HG03439 (cell line): ENCODE measurements at regions not wholly inside any gene's neighbourhood (a gene's known extent, or its start where the extent isn't known, plus 50 kb on each side); places are given as distances from the start of the nearest gene placed in this dataset.
"Not testable (repeated sequence)": the region's sequence is repeated elsewhere in the genome, so short reads cannot be mapped to it uniquely, and the experiment has no call there.

Experiments used
- ATAC-seq: cut with Tn5 transposase; IDR thresholded peaks from one replicate; pipeline ENCODE4 v1.9.1; 2021; ENCODE audit warnings: mild to moderate bottlenecking, moderate library complexity; ENCODE audit not compliant: unreplicated experiment

DNA sequence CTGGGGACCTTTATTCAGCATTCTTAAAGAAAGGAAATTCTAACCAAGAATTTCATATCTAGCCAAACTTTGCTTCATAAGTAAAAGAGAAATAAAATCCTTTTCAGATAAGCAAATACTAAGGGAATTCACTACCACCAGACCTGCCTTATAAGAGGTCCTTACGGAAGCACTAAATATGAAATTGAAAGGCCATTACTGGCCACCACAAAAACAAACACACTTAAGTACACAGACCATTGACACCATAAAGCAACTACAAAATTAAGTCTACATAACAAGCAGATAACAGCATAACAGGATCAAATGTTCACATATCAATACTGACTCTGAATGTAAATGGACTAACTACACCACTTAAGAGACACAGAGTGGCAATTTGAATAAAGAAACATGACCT is 361.4 kb upstream of the POU5F2 start:
- ATAC-seq = no peak

DNA sequence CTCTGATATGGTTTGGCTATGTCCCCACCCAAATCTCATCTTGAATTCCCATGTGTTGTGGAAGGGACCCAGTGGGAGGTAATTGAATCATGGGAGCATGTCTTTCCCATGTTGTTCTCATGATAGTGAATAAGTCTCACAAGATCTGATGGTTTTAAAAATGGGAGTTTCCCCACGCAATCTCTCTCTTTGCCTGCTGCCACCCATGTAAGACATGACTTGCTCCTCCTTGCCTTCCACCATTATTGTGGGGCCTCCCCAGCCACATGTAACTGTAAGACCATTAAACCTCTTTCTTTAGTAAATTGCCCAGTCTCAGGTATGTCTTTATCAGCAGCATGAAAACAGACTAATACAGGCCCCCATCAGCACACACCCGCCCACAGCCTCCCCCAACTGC is 356.0 kb upstream of the POU5F2 start:
- ATAC-seq = not testable (repeated sequence)

DNA sequence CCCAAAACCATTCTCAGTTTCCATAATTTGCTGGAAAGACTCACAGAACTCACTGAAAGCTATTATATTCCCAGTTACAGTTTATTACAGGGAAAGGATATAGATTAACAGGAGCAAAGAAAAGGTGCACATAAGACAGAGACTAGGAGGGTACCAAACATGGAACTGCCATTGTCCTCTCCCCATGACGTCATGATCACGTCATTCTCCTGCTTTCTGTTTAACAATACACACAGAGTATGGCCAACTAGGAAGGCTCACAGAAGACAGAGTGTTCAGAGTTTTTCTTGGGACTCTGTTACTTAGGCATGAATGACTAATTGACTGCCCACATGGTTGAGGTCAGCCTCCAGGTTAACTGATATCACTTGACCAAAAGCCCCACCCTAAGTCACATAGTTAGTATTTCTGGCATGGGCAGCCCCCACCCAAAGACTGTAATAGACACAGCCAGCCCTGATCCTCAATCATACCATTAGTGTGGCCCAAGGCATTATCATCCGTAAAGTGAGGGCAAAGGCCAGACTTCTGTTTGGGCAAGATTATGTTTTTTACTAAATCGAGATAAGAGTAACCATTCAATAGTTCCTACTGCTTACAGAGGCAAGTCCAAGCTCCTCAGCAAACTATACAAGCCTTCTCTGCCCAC is 353.5 kb upstream of the POU5F2 start:
- ATAC-seq = no peak

DNA sequence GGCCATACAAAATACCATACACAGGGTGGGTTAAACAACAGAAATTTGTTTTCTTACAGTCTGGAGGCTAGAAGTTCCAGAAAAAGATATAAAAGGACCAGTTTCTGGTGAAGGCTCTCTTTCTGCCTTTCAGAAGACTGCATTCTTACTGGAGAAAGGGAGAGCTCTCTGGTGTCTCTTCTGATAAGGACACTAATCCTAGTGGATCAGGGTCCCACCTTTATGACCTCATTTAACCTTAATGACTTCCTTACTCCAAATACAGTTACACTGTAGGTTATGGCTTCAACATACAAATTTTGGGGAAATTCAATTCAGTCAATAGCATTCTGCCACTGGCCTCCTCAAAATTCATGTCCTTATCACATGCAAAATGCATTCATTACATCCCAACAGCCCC is 351.9 kb upstream of the POU5F2 start:
- no peak for ATAC-seq

DNA sequence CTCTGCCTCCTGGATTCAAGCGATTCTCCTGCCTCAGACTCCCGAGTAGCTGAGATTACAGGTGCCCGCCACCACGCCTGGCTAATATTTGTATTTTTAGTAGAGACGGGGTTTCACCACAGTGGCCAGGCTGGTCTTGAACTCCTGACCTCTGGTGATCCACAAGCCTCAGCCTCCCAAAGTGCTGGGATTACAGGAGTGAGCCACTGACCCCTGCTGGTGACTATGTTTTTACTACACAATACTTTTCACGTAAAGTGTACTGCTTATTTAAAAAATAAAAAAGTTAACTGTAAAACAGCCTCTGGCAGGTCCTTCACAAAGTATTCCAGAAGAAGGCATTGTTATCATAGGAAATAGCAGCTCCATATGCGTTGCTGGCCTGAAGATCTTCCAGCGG is 345.2 kb upstream of the POU5F2 start:
- ATAC-seq = not testable (repeated sequence)

DNA sequence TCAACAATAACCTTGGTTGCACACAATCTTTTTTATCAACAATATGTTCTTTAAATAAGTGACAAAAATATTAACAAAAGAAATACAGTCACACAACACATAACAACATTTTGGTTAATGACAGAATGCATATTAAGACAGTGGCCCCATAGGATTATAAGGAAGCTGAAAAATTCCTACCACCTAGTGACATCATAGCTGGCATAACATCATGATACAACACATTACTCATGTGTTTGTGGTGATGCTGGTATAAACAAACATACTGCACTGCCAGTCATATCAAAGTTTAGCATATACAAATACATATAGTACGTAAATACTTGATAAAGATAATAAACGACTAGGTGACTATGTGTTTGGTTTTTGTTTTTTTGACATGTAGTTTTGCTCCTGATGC is 344.8 kb upstream of the POU5F2 start:
- ATAC-seq = no peak

DNA sequence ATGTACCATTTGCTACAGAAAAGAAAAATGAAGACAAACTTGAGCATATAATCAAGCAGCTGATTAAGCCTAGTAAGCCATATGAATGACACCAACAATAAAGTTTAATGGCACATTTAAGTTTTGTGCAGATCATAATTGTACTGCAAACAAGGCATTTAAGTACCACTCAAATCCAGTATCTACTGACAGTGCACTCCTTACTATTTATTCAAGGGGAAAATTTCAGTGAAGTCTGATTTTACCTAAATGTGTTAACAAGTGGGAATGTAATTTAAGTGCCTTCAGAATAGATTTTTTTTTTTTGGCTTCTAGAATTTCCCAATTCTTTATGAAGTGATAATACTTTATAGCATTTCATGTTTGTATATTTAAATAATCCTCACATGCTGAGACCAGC is 341.0 kb upstream of the POU5F2 start:
- ATAC-seq = no peak

DNA sequence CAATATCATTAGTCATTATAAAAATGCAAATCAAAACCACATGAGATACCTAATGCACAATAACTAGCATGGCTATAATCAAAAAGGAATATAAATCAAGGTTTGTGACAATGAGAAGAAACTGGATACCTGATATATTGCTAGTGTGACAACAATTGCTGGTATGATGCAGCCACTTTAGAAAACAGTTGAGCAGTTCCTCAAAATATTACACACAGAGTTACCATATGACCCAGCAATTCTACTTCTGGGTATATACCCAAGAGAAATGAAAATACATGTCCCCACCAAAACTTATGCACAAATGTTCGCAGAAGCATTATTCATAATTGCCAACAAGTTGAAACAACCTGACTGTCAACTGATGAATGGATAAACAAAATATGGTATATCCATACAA is 339.7 kb upstream of the POU5F2 start:
- no peak for ATAC-seq

DNA sequence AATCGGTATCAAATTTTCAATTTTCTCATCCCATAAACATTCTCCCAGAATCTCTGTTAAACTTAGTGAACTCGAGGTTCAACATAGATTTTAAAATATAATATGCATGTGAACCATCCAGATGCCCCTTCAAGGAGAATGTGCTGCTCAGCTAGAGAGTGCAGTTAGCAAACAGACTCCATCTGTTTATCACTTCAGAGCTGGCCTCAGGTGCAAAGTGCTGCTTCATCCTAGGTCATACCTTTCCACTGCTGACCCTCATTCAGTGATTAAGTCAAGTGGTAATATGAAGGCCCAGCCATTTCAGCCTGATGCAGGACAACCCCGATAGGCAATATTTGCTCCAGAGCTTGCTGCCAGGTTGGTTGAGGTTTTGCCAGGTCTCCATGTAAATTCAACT is 339.0 kb upstream of the POU5F2 start:
- ATAC-seq = no peak

DNA sequence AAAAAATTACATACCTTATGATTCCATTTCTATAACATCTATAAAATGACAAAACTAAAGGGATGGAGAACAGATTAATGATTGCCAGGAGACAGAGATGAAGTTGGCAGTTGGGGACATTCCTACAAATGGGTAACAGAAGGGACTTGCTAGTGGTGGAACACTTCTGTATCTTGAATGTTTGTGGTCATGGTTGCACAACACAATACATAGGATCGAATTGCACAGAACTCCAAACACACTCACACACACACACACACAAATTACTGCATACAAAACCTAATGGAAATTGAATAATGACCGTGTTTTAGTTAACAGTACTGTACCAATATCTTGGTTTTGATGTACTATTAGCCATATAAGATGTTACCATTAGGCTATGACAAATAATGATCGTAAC is 330.7 kb upstream of the POU5F2 start:
- ATAC-seq = no peak

DNA sequence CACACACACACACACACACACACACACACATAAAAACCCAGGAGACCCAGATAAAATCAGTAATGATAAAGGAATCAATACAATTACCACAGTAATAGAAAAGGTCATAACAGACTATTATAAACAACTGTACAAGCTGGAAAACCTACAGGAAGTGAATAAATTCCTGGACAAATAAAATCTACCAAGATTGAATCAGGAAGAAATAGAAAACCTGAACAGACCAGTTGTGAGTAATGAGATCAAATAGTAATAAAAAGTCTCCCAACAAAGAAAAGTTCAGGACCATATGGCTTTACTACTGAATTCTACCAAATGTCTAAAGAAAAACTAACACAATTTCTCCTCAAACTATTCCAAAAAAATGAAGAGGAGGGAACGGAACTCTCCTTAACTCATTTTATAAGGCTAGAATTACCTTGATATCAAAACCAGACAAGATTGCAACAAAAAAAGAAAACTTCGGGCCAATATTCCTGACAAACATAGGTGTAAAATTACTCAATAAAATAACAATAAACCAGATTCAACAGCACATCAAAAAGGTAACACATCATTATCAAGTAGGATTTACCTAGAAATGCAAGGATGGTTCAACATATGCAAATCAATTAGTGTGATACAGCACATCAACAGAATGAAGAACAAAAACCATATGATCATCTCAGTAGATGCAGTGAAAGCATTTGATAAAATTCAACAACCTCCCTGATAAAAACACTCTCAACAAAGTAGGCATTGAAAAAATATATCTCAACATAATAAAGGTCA is 325.2 kb upstream of the POU5F2 start:
- no peak for ATAC-seq

DNA sequence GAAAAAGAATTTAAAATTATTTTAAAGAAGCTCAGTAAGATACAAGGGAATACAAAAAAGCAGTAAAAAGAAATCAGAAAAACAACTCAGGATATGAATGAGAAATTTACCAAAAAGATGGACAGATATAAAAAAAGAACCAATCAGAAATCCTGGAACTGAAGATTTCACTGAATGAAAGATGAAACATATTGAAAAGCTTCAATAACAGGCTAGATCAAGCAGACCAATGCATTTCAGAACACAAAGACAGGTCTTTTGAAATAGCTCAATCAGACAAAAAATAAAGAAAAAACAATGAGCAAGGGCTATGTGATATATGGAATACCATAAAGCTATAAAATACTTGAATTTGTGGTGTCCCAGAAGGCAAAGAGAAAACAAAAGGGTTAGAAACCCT is 322.6 kb upstream of the POU5F2 start:
- ATAC-seq = no peak

DNA sequence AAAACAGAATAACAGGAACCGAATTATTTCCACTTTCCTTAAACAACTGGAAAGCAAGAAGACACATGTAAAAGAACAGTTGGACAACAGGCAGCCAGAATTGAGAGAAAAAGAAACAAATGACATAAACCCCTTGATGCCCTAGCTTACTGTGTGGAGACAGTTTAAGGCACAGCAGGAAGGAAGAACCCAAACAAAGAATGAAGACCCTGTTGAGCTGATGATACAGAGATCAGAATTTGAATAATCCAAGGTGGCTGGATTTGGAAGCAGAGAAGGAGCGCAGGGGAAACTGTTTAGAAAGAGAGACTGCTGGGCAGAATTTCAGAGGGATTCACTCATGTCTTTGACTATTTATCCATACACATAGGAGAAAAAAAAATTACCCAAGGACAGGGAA is 316.3 kb upstream of the POU5F2 start:
- ATAC-seq = no peak

DNA sequence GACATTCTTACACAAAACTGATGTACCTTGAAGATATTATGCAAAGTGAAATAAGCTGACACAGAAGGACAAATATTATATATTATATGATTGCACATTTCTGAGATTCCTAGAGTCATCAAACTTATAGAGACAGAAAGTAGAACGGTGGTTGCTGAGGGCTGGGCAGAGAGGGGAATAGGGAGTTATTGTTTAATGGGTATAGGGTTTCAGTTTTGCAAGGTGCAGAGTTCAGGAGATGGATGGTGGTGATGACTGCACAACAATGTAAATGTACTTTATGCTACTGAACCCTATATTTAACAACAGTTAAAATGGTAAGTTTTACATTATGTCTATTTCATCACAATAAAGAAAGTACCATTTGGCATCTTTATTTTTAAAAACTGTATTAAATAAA is 315.8 kb upstream of the POU5F2 start:
- no peak for ATAC-seq

DNA sequence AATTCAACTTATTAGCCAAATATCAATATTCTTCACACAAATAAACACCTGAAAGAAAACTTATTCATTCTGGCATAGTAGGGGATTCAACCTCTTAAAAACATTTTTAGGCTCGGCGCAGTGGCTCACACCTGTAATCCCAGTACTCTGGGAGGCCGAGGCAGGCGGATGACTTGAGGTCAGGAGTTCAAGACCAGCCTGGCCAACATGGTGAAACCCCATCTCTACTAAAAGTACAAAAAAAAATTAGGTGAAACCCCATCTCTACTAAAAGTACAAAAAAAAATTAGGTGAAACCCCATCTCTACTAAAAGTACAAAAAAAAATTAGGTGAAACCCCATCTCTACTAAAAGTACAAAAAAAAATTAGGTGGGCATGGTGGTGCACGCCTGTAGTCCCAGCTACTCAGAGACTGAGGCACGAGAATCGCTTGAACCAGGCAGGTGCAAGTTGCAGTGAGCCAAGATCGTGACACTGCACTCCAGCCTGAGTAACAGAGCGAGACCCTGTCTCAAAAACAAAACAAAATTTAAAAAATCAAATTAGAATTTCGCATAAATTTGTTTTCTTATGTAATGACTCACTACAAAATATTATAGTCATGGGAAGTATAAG is 308.0 kb upstream of the POU5F2 start:
- ATAC-seq = peak; percentile 74

DNA sequence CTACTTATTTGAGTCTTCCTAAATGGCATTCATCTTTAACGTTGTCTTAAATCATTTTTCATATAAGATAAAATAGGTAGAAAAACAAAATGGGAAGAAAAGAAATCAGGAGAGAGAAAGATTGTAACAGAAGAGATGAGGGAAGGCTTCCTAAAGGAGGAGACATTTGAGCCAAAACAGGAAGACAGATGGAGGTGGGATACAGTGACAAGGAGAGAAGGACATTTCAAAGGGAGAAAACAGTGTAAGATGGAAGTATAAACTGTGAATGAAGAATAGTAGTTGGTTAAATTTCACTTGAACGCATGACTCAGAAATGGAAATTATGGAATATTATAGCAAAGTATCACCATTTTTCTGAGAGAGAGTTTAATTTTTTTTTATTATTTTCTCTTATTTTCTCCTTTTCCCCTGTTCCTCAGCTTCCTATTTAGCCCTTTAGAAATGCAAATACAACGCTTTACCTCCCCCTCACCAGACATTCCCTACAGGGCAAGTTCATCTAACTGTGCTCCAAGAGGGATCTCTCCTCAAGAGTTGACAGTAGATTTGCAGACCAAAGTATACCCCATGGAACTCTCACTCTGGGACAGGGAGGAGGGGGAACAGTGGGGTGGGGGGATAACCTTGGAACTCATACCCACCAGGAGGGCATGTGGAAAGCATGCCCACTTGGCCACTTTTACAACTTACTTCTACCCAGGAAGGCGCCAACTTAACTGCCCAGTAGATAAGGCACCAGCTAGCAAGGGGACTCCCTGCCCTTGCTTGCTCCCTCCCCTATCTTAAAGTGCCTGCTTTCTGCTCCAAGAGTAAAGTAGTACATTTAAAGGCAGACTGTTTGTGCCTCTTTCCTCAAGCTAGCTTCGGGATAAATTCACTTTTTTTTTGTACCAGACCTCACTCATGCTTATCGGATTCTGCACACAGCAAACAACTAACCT is 304.7 kb upstream of the POU5F2 start:
- ATAC-seq = no peak

DNA sequence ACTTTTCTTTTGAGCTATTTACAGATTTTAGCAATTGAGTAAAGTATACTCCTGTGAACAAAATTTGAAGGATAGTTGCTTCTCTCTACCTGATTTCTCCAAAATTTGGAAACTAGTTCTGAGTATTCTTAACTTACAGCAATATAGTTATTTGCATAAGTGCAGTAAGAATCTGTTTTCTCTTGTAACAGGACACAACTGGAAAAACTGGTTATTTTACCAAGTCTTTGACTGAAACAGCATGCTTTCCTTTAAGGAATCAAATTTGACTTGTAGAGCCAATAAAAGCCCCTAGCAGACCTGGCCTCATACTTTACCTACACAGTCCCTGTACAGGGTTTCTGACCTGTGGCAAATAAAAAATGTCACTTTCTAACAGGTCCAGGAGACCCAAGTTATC is 301.9 kb upstream of the POU5F2 start:
- no peak for ATAC-seq

DNA sequence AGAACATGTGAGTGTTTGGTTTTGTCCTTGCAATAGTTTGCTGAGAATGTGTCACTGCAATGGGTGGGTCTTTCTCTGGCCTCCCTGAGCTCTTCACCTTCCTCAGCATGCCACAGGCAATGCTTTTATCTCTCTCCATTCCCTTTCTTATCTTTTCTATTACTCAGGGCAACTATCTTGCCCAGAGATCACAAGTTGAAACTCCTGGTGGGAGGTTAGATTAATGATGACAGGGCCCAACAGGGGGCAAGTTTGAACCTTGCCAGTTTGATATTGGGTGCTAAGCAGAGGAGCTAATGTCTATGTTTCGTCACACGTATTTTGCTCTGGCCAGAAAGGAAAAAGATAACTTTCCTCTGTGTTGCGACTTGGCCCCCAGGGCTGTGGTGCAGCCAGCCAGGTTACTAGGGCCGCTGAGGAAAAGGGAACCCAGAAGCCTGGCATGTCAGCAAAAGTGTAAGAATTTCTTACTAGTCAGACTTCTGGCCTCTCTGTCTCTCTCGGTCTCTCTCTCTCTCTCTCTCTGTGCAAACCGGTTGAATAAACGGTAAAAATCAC is 299.3 kb upstream of the POU5F2 start:
- ATAC-seq = no peak

DNA sequence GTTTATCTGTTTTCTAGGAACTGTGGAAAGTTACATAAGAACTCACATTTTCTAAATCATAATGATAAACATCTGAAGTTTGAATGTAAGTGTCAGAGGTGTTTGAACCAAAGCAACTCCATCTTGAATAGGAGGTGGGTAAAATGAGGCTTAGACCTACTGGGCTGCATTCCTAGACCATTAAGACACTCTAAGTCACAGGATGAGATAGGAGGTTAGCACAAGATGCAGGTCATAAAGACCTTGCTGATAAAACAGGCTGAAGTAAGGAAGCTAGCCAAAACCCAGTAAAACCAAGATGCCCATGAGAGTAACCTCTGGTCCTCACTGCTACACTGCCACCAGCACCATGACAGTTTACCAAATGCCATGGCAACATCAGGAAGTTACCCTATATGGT is 297.7 kb upstream of the POU5F2 start:
- no peak for ATAC-seq

DNA sequence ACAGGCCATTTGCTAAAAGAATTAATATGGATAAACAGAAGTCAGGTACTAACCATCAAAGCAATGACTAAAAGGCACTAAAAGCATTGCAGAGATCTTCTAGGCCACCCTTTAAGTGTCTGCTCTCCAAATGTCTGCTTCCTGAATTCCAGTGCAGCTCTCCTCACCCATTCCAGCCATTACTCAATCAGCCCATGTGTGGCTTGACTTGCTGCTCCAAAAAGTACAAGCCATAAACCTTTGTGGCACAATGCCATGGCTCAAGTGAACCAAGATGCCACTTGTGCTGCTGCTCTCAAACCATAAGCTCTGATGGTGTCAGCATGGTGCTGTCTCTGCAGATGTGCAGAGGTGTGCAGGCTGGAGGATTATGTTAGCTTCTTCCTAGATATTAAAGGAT is 290.2 kb upstream of the POU5F2 start:
- ATAC-seq = no peak

DNA sequence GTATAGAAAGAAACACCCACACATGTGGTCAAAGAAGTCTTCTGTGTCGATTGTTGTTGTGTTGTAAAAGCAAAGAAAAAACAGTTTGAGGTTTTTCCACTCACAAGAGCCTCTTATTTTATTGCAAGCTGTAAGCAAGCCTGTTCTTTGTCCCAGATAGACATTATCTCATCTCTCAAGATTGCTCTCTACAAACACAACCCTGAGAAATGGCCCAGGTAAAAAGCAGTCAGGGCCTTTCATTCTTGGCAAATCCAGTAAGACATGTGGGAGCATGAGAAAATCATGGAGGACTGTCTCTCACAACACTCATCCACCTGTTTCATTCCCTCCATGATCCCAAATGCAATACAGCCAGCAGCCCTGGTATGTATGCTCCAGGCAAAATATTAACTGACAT is 286.6 kb upstream of the POU5F2 start:
- ATAC-seq = no peak
